ENCODE measurements at regions not wholly inside any gene's neighbourhood (a gene's known extent, or its start where the extent isn't known, plus 50 kb on each side); places are given as distances from the start of the nearest gene placed in this dataset.
"Not testable (repeated sequence)": the region's sequence is repeated elsewhere in the genome, so short reads cannot be mapped to it uniquely, and the experiment has no call there.

DNA sequence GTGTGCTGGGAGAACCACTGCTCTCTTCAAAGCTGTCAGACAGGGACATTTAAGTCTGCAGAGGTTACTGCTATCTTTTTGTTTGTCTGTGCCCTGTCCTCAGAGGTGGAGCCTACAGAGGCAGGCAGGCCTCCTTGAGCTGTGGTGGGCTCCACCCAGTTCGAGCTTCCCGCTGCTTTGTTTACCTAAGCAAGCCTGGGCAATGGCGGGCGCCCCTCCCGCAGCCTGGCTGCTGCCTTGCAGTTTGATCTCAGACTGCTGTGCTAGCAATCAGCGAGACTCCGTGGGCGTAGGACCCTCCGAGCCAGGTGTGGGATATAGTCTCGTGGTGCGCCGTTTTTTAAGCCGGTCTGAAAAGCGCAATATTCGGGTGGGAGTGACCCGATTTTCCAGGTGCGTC, 164.0 kb downstream of the HRH4 start:
- intact Hi-C loops (cut with micrococcal nuclease): not testable (repeated sequence)

DNA sequence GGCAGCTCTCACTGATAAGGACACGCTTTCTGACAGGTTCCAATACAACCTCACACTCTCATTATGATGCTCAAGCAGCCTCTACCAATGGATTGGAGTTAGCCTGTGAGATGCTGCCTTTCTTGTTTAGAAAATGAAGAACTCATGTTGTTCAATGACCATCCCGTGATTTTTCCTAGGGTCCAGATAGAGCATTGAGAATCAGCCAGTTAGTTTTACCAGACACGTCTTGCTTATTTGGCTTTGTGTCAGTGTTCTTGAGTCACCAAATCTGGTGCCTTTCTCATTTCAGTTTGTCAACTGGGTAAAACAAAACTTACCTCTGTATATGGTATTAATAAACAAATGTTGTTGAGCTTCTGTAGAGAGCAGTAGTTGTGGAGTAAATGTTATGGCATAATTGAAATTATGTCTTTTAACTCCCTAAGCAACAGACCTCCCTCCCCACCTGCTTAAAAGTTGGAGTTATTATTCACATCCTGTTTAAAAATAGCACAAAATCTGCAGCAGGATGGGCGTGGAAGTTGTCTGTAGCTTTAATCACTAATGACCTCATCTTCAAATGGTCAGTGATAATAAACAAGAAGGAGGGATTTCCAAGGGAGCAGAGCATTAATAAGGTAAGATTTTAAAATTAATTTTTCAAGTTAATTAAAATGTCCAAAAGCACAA, 167.3 kb downstream of the HRH4 start:
- intact Hi-C loops (cut with micrococcal nuclease): no loop called here

DNA sequence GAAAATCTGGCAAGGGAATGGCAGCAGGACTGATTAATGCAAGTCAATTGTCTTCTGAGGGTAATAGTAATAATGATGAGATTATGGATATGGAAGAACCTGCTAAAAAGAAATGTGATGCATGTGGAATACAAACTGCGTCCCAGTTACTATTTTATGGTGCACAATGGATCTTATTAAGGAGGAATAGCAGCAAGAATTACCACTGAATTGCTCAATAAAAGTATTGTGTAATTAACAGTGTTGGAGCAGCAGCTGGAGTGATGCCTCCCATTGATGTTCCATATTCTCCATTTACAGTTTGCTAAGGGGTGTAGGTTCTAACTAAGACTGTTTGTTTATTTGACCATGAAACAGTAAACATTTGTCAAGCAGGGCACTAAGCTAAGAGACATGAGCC, 167.9 kb downstream of the HRH4 start:
- intact Hi-C loops (cut with micrococcal nuclease): no loop called here

- intact Hi-C loops (cut with micrococcal nuclease): no loop called here
Measured at GRCh38 chr18:24629921-24630320, 169.5 kb downstream of the HRH4 start.

- intact Hi-C loops (cut with micrococcal nuclease): no loop called here
Measured at GRCh38 chr18:24630346-24630880, 170.0 kb downstream of the HRH4 start.

GRCh38 chr18:24631243-24632025, 171.0 kb downstream of the HRH4 start:
- intact Hi-C loops (cut with micrococcal nuclease): no loop called here

- intact Hi-C loops (cut with micrococcal nuclease): no loop called here
Measured at GRCh38 chr18:24632158-24632988, 171.9 kb downstream of the HRH4 start.

DNA sequence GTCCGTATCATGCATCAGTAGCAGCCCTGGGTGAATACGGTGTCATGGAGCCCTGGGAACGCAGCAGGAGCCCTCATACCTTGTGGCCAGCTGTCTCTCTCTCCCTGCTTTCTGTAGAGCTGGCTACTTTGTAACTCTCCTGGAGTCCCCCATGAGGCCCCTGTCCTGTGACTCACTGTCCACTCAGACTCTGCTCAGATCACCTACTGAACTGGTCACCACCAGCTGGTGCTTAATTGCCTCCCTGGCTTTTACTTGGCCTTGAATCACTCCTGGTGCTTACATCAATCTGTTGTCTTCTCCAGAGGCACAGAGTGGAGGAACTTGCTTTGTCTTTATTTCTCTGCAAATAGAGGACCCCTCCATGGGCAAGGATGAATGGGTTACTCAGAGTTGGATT, 172.7 kb downstream of the HRH4 start:
- intact Hi-C loops (cut with micrococcal nuclease): no loop called here

- intact Hi-C loops (cut with micrococcal nuclease): no loop called here
Measured at GRCh38 chr18:24649571-24649970, 189.1 kb downstream of the HRH4 start.

- intact Hi-C loops (cut with micrococcal nuclease): no loop called here
Measured at GRCh38 chr18:24651434-24651833, 191.0 kb downstream of the HRH4 start.

- intact Hi-C loops (cut with micrococcal nuclease): no loop called here
Measured at GRCh38 chr18:24656050-24656449, 195.6 kb downstream of the HRH4 start.

DNA sequence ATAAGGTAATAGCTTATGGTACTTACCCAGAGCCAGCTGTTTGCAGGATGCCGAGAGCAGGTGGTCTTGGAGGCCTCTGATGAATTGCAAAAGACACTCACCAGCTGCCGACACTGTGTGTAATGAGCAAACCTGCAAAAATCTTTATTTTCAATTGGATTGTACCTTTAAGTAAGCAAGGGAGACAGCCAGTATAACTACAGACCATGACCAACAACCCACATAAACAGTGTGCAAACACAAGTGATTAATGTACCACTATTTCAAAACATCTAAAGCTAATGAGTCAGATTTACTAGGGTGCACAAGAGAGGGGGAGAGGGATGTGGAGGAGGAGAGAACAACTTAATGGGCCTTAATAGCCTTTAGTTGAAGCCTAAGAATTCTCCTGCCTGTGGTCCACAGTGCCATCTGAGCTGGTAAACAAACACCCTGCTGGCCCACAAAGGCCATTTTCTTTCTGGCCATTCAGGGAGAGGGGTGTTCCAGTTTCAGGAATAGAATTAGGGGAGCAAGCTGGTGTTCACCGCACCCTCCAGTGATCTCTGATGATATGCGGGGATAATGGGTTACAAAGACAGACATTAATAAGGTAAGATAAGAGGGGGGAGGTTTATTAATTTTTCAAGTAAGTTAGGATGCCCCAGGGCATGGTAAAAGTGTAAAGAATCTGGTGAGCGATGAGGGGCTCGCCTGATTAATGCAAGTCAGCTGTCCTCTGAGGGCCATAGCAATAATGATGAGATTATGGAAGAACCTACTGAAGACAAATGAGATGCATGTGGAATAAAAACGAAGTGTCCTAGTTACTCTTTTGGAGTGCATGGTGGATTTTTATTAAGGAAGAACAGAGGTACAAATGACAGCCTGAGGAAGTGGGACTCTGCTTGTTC, 196.4 kb downstream of the HRH4 start:
- intact Hi-C loops (cut with micrococcal nuclease): no loop called here

- intact Hi-C loops (cut with micrococcal nuclease): no loop called here
Measured at GRCh38 chr18:24657444-24657842, 197.0 kb downstream of the HRH4 start.

- intact Hi-C loops (cut with micrococcal nuclease): no loop called here
Measured at GRCh38 chr18:24658302-24658701, 197.9 kb downstream of the HRH4 start.

- intact Hi-C loops (cut with micrococcal nuclease): loop anchor here (2.0 kb wide), 1 partner anchor 15 kb away; no protein-coding TSS in a partner anchor
Measured at GRCh38 chr18:24659827-24660720, 199.6 kb downstream of the HRH4 start.

DNA sequence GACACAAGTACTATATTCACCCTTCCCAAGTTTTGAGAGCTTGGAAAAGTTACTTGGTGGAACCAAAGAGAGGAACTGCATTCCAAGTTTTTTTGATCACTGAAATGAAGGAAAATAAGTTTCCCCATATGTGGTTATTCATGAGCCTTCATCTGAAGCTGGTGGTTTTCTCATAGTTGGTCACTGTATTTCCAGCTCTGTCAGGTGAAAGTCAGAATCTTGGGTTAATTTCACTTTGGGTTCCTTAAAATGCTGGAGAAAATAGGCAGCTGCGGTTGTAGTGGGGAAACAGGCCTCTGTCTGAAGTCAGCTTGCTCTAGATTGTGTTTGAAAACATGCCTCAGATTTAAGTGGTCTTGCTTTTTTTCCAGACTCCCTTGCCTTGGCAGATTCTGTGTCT, 200.5 kb downstream of the HRH4 start:
- intact Hi-C loops (cut with micrococcal nuclease): loop anchor here (2.0 kb wide), 1 partner anchor 14 kb away; no protein-coding TSS in a partner anchor

DNA sequence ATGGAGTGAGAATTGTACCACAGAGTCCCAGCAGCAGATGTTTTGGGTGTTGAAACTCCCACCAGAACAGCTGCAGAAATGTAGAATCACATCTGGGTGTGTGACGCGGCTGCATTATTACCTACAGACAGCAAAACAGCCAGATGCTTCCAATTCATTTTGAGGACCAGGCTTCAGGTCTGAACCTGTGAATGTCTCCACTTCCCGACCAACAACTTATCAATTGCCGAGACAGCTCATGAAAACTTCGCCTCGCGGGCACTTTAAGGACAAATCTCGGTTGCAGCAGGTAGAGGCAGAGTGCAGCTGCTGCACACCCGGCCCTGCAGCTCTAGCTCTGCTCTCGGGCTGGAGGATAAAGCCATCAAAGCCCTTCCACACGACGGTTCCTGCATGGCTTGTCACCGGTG, 202.0 kb downstream of the HRH4 start:
- intact Hi-C loops (cut with micrococcal nuclease): no loop called here

- intact Hi-C loops (cut with micrococcal nuclease): no loop called here
Measured at GRCh38 chr18:24663026-24663425, 202.6 kb downstream of the HRH4 start.

- intact Hi-C loops (cut with micrococcal nuclease): no loop called here
Measured at GRCh38 chr18:24669015-24669414, 208.6 kb downstream of the HRH4 start.

- intact Hi-C loops (cut with micrococcal nuclease): no loop called here
Measured at GRCh38 chr18:24669502-24669901, 209.1 kb downstream of the HRH4 start.
